ENCODE measurements at regions not wholly inside any gene's neighbourhood (a gene's known extent, or its start where the extent isn't known, plus 50 kb on each side); places are given as distances from the start of the nearest gene placed in this dataset.

- 0 out of 2 replicates have a peak, but pooled peaks cover 14% of the 10 kb centered on the region for H3K27me3 ChIP-seq (ENCODE audit: low read length)
- DNase-seq = no peak
- no peaks in the 10 kb centered on the region for H3K9me3 ChIP-seq (ENCODE audit: low read length)
- no peaks in the 10 kb centered on the region for H3F3A ChIP-seq (ENCODE audit: low read length, unreplicated experiment)
- no peak overlapping the region for H3K27ac ChIP-seq (ENCODE audit: low read length)
- H3K9ac ChIP-seq (ENCODE audit: low read length) = no peak overlapping the region
- no peak for ATAC-seq
- no peaks in the 10 kb centered on the region for H3K79me2 ChIP-seq (ENCODE audit: low read length)
- H2AFZ ChIP-seq (ENCODE audit: low read length) = no peak overlapping the region
- H3K4me3 ChIP-seq (ENCODE audit: low read length) = no peak overlapping the region
- ChIA-PET POLR2A (ENCODE audit: unreplicated experiment) (no interaction called here), CTCF (no interaction called here)
- no peak for TF ChIP-seq EZH2phosphoT487 (IDR thresholded peaks at IDR 0.05; ENCODE audit: borderline replicate concordance, low read length)
- TF ChIP-seq, protein P1, sequence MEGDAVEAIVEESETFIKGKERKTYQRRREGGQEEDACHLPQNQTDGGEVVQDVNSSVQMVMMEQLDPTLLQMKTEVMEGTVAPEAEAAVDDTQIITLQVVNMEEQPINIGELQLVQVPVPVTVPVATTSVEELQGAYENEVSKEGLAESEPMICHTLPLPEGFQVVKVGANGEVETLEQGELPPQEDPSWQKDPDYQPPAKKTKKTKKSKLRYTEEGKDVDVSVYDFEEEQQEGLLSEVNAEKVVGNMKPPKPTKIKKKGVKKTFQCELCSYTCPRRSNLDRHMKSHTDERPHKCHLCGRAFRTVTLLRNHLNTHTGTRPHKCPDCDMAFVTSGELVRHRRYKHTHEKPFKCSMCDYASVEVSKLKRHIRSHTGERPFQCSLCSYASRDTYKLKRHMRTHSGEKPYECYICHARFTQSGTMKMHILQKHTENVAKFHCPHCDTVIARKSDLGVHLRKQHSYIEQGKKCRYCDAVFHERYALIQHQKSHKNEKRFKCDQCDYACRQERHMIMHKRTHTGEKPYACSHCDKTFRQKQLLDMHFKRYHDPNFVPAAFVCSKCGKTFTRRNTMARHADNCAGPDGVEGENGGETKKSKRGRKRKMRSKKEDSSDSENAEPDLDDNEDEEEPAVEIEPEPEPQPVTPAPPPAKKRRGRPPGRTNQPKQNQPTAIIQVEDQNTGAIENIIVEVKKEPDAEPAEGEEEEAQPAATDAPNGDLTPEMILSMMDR (conservative IDR thresholded peaks at IDR 0.05; ENCODE audit: low read depth, low read length) = no peak
- no peak for TF ChIP-seq EZH2 (IDR thresholded peaks at IDR 0.05; ENCODE audit: low read length, unreplicated experiment)
- no peaks in the 10 kb centered on the region for H3K9me2 ChIP-seq (replicated peaks; ENCODE audit: low read length)
- no TSS peak for BruUV-seq (replicated peaks)
- no peak overlapping the region for H3K4me2 ChIP-seq (ENCODE audit: low read length)
- H3K4me1 ChIP-seq (ENCODE audit: insufficient read depth, low read length) = no peaks in the 10 kb centered on the region
- H4K20me1 ChIP-seq (ENCODE audit: low read length) = no peaks in the 10 kb centered on the region
- H3K36me3 ChIP-seq (ENCODE audit: low read depth, low read length) = no peaks in the 10 kb centered on the region
- intact Hi-C loops (cut with micrococcal nuclease) = no loop called here
Observed at GRCh38 chr3:88940296-88940695, 167.1 kb upstream of the EPHA3 start.

DNA sequence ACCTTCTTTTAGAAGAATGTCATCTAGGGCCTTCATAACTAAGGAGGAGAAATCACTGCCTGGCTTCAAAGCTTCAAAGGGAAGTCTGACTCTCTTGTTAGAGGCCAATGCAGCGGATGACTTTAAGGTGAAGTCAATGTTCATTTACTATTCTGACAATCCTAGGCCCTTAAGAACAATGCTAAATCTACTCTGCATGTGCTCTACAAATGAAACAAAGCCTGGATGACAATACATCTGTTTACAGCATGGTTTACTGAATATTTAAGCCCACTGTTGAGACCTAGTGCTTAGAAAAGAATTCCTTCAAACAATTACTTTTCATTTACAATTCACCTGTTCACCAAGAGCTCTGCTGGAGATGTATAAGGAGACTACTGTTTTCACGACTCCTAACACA is 160.4 kb upstream of the EPHA3 start:
- ATAC-seq (no peak), DNase-seq (no peak)
- ChIA-PET CTCF (no interaction called here), POLR2A (ENCODE audit: unreplicated experiment) (no interaction called here)
- Histone ChIP-seq H3K79me2 (ENCODE audit: low read length) (no peaks in the 10 kb centered on the region), H3K4me3 (ENCODE audit: low read length) (no peak overlapping the region), H3K4me1 (ENCODE audit: insufficient read depth, low read length) (no peaks in the 10 kb centered on the region), H2AFZ (ENCODE audit: low read length) (no peak overlapping the region), H3K9ac (ENCODE audit: low read length) (no peak overlapping the region), H3K36me3 (ENCODE audit: low read depth, low read length) (no peaks in the 10 kb centered on the region), H3K9me2 (replicated peaks; ENCODE audit: low read length) (no peaks in the 10 kb centered on the region), H3K27me3 (ENCODE audit: low read length) (peaks cover 17% of the 10 kb centered on the region; the same call in 1 of the 2 replicates), H3F3A (ENCODE audit: low read length, unreplicated experiment) (no peaks in the 10 kb centered on the region), H3K27ac (ENCODE audit: low read length) (no peak overlapping the region), H4K20me1 (ENCODE audit: low read length) (no peaks in the 10 kb centered on the region), H3K9me3 (ENCODE audit: low read length) (no peaks in the 10 kb centered on the region), H3K4me2 (ENCODE audit: low read length) (no peak overlapping the region)
- BruUV-seq (replicated peaks) = no TSS peak
- TF ChIP-seq, protein P1 (conservative IDR thresholded peaks at IDR 0.05; ENCODE audit: low read depth, low read length) = no peak
- TF ChIP-seq EZH2phosphoT487 (IDR thresholded peaks at IDR 0.05; ENCODE audit: borderline replicate concordance, low read length) = no peak
- TF ChIP-seq EZH2 (IDR thresholded peaks at IDR 0.05; ENCODE audit: low read length, unreplicated experiment) = no peak
- intact Hi-C loops (cut with micrococcal nuclease) = no loop called here

- H3K36me3 ChIP-seq (ENCODE audit: low read depth, low read length) = no peaks in the 10 kb centered on the region
- DNase-seq = no peak
- ChIA-PET POLR2A (ENCODE audit: unreplicated experiment) (no interaction called here), CTCF (no interaction called here)
- no peak overlapping the region for H3K9ac ChIP-seq (ENCODE audit: low read length)
- no peak overlapping the region for H3K4me3 ChIP-seq (ENCODE audit: low read length)
- BruUV-seq (replicated peaks) = no TSS peak
- H2AFZ ChIP-seq (ENCODE audit: low read length) = no peak overlapping the region
- no peak overlapping the region for H3K4me2 ChIP-seq (ENCODE audit: low read length)
- peaks cover 15% of the 10 kb centered on the region; the same call in 1 of the 2 replicates for H3K27me3 ChIP-seq (ENCODE audit: low read length)
- H3K4me1 ChIP-seq (ENCODE audit: insufficient read depth, low read length) = peaks cover 37% of the 10 kb centered on the region
- no peaks in the 10 kb centered on the region for H4K20me1 ChIP-seq (ENCODE audit: low read length)
- no peaks in the 10 kb centered on the region for H3K79me2 ChIP-seq (ENCODE audit: low read length)
- intact Hi-C loops (cut with micrococcal nuclease) = no loop called here
- no peak overlapping the region for H3K27ac ChIP-seq (ENCODE audit: low read length)
- H3F3A ChIP-seq (ENCODE audit: low read length, unreplicated experiment) = no peaks in the 10 kb centered on the region
- H3K9me3 ChIP-seq (ENCODE audit: low read length) = no peaks in the 10 kb centered on the region
- no peaks in the 10 kb centered on the region for H3K9me2 ChIP-seq (replicated peaks; ENCODE audit: low read length)
- no peak for ATAC-seq
- TF ChIP-seq EZH2phosphoT487 (IDR thresholded peaks at IDR 0.05; ENCODE audit: borderline replicate concordance, low read length) (no peak), EZH2 (IDR thresholded peaks at IDR 0.05; ENCODE audit: low read length, unreplicated experiment) (no peak)
- TF ChIP-seq, protein P1 (conservative IDR thresholded peaks at IDR 0.05; ENCODE audit: low read depth, low read length) = no peak
Observed at GRCh38 chr3:88954853-88955252, 152.6 kb upstream of the EPHA3 start.

Data from PC-3 (cell line).